HG03039 (cell line): ENCODE measurements at regions not wholly inside any gene's neighbourhood (a gene's known extent, or its start where the extent isn't known, plus 50 kb on each side); places are given as distances from the start of the nearest gene placed in this dataset.
A peak's percentile ranks its signal among the peaks of the same experiment; 100 is the strongest.
"Not testable (repeated sequence)": the region's sequence is repeated elsewhere in the genome, so short reads cannot be mapped to it uniquely, and the experiment has no call there.

Experiments
- ATAC-seq: cut with Tn5 transposase; IDR thresholded peaks from one replicate; pipeline ENCODE4 v1.9.1; 2021; ENCODE audit warnings: mild to moderate bottlenecking, moderate library complexity; ENCODE audit not compliant: unreplicated experiment

- ATAC-seq: no peak
These were observed 299.6 kb upstream of the GRIN3A start for GRCh38 chr9:102038006-102038405.

DNA sequence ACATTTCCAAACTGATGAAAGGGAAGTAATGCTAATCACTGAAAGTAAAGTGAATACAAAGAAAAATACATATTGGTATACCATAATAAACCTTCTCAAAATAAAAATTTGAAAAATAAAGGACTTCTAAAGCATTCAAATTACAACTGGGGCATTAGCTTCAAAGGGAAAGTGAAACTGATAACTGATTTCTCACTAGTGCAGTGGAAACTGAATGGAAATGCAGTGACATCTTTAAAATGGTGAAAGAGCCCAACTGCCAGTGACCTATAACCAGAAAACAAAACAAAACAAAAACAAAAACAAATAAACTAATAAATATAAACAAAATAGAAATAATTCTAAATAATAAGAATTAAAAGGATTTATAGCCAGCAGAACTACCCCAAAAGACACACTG is 297.5 kb upstream of the GRIN3A start:
- ATAC-seq: peak; percentile 55

DNA sequence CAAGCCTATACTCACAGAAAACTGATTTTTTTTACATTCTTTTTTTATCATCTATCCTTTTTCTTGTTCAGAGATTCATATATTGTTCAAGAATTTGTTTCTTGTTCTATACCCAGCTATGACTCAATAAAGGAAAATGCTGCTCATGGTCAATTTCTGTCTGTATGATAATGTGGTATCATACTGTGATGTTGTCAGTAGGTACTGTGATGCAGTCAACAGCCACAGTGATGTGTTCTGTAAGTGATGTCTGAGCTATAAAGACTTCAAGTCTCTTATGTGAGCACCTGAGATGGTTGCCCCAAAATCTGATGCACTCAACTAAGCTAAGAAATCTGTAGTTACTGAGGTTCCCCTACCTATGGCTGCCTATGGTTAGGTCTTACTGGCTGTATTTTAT is 294.2 kb upstream of the GRIN3A start:
- ATAC-seq: no peak

GRCh38 chr9:102000956-102001355 is 262.5 kb upstream of the GRIN3A start:
- no peak for ATAC-seq

GRCh38 chr9:101999441-101999840 is 261.0 kb upstream of the GRIN3A start:
- no peak for ATAC-seq

DNA sequence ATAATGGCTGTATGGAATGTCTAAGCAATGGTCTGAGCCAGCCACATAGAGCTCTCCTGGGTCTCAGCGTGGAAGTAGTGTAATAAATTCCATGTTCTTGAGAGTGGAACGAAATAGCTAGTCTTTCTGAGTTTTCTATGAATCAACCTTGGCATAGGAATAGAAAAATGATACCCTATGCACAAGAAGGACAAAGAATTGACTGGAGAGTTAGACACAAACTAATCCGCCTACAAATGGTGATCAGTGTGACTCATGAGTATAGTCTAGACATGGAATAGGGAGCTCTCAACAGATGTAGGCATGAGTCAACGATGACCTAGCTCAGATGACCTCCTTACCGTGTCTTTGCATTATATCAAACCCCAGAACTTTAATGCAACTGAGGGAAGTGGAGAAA is 256.8 kb upstream of the GRIN3A start:
- no peak for ATAC-seq

DNA sequence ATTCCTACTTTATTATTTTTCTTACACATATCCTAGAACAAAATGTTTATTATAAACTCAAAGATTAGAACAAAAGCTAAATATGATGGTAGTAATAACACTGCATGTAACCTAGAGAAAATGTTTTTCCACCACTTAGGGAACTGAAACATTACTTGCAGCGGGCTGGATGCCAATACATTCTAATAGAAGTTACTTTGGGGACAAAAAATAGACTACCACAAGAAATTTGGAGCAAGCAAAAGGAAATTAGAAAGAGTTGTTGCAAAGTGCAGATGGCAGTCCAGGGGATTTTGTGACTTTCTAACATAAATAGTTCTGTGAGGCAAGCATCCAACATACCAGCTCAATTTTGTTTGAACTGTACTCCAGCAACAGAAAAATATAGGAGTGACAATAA is 255.3 kb upstream of the GRIN3A start:
- no peak for ATAC-seq

DNA sequence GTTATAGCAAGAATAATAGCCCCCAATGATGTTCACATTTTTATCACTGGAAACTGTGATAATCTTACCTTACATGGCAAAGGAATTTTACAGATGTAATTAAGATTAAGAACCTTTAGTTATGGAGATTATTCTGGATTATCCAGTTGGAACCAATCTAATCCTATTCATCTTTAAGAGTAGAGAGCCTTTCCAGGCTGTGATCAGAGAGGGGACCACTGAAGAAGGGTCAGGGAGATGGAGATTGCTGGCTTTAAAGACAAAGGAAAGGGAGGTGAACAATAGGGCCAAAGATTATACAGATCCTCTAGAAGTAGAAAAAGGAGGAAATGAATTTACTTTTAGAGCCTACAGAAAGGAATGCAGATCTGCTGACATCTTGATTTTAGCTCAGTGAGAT is 253.5 kb upstream of the GRIN3A start:
- ATAC-seq: no peak

- ATAC-seq: peak; percentile 65
These were observed 239.3 kb upstream of the GRIN3A start for GRCh38 chr9:101977614-101978210.

DNA sequence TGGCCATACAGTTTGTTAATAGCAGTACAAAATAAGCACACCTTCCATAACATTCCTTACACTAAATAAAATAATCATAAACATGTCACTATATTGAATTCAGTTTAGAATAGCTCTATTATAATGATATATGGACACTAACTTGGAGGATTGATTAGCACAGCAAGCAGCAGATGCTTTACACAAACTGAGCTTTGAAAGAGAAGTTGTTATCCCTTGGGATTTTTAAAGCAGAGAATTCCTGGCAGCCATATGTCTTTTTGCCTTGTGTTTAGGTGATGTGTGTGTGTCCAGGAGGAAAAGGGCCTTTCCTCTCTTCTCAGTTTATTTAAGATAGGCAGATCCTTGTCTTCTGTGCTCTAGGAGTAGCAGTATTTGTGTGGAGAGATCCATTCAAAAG is 232.2 kb upstream of the GRIN3A start:
- no peak for ATAC-seq

DNA sequence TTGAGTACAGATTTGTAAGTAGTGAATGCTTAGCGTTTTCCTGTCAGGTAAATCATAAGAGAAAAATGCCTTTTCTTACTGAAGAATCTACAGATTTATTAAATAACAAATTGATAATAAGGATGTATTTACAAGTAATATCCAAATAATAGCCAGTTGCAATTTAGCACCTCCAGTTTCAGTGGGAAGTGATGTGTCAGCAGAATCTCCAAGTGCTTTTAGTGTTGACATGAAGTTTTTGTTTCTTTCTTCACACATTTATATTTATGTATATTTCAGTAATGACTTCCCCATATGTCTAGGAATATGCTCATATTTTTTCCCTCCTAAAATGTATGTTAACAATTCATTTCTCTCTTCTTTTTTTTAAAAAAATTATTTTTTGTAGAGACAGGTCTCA is 229.9 kb upstream of the GRIN3A start:
- ATAC-seq: no peak

DNA sequence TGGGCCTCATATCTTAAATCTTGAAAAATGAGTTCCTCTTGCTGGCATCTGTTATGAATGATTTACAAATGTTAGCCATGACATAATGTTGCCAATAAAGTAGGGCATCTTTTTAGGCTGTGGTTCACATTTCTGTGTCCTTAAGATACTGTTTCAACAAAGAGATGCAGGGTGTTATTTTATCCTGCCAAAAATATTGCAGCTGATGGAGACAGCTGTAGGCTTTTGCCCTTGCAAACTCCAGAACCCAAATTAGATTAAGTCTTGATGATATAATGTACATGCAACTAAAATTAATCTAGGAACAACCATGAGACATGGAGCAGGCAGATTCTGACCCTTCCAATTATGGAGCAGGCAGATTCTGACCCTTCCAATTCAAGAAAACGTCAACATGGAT is 228.2 kb upstream of the GRIN3A start:
- no peak for ATAC-seq

- ATAC-seq: no peak
These were observed 219.3 kb upstream of the GRIN3A start for GRCh38 chr9:101957705-101958104.

- no peak for ATAC-seq
These were observed 213.2 kb upstream of the GRIN3A start for GRCh38 chr9:101951598-101951997.

- ATAC-seq: no peak
These were observed 193.3 kb upstream of the GRIN3A start for GRCh38 chr9:101931756-101932155.

DNA sequence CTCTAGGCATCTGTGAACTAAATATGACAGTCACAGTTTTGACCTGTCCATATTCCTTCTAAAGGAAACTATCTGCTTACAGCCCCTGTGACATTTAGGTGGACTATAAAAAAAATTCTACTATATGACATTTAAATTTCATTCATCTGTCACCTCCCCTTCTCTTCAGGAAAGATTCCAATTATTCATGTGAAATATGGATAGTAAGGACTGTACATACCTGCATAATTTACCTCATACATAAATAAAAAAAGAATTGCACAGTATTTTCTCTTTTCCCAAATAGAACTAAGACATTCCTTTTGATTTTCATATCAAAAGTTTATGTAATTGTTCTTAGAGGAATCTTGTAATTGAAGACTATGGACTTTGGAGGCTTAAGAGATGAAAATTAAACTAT is 192.3 kb upstream of the GRIN3A start:
- ATAC-seq: no peak

DNA sequence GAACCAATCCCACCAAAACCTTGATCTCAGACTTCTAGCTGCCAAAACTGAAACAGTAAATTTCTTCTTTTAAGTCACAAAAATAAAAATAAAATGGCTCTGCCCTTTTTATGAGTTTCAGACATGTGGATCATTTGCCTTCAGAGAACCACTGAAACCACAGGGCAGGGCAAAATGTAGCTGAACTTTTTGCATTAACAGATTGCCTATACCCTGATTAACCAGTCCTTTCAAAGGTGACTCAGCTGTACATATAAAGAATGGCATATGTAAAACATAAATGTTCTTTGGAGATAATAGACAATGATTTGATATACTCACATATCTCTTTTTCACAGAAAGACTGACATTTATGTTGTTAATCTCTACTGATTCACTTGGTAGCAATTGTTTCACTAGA is 187.1 kb upstream of the GRIN3A start:
- no peak for ATAC-seq

DNA sequence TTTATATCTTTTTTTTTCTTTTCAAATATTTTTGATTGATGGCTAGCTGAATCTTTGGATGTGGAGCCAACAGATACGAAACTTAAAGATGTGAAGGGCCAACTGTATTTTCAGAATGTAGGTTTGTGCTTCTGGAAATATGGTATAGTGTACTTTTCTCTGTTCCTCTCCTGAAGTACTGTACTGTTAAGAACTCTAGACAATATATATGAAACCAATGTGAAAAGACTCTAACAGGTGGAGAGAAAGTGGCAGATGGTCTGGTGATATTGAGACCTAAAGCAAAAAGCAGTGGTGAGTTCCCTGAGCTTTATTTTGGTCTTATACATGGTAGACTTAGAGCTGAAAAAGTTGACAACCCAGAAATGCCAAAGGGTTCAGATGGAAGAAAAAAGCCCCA is 185.0 kb upstream of the GRIN3A start:
- no peak for ATAC-seq

DNA sequence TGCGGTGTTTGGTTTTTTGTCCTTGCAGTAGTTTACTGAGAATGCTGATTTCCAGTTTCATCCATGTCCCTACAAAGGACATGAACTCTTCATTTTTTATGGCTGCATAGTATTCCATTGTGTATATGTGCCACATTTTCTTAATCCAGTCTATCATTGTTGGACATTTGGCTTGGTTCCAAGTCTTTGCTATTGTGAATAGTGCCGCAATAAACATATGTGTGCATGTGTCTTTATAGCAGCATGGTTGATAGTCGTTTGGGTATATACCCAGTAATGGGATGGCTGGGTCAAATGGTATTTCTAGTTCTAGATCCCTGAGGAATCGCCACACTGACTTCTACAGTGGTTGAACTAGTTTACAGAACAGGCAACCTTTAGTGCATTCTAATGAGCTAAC is 178.5 kb upstream of the GRIN3A start:
- not testable (repeated sequence) for ATAC-seq

DNA sequence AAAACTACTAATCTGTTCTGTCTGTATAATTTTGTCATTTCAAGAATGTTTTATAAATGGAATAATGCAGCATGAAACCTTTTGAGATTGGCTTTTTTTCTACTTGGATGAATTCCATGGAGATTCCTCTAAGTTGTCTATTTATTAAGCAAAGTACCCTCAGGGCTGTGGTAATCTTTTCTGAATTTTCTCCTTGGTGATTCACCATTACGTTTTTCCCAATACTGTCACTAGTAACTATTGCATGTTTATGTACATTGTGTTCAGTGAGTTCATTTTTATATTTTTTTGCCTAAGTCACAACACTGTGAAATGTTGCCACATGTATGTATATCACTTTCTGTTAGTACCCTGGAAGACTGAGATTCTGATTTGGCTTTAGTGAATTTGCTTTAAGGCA is 177.0 kb upstream of the GRIN3A start:
- no peak for ATAC-seq

GRCh38 chr9:101912698-101913097 is 174.3 kb upstream of the GRIN3A start:
- ATAC-seq: no peak

DNA sequence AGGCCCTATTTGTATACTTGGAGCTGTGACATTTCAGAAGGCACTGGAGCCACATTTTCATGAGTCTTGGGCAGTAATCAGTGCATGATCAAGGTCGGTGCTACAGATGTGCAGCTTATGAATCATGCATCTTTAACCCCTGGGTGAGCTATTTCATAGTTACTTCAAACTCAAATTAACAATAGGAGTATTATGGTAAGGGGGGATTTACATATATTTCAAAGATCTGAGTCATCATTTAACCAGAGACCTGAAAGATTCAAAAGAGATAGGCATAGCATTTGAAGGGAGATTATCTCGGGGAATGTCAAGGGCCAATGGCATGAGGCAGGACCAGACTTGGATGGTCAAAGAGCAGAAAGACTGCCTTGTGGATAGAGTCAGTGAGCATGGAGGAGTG is 169.0 kb upstream of the GRIN3A start:
- no peak for ATAC-seq

GRCh38 chr9:101904845-101905244 is 166.4 kb upstream of the GRIN3A start:
- ATAC-seq: no peak

GRCh38 chr9:101902051-101902450 is 163.6 kb upstream of the GRIN3A start:
- ATAC-seq: no peak
